ENCODE measurements at regions not wholly inside any gene's neighbourhood (a gene's known extent, or its start where the extent isn't known, plus 50 kb on each side); places are given as distances from the start of the nearest gene placed in this dataset.

- intact Hi-C loops (cut with DNase I), result no loop called here
- peak in 1 of 42 donors; percentile 27 for DNase-seq
Observed at GRCh38 chr10:6769704-6770417, 189.8 kb upstream of the PRKCQ start.

GRCh38 chr10:6766131-6766801 is 186.2 kb upstream of the PRKCQ start:
- intact Hi-C loops (cut with DNase I), result no loop called here
- peak in 1 of 42 donors; percentile 41 for DNase-seq

GRCh38 chr10:6763423-6763822 is 183.3 kb upstream of the PRKCQ start:
- peak in 1 of 42 donors; percentile 20 for DNase-seq
- intact Hi-C loops (cut with DNase I), result no loop called here

GRCh38 chr10:6763001-6763400 is 182.9 kb upstream of the PRKCQ start:
- no peak for DNase-seq
- intact Hi-C loops (cut with DNase I), result no loop called here

GRCh38 chr10:6759961-6760360 is 179.9 kb upstream of the PRKCQ start:
- intact Hi-C loops (cut with DNase I), result no loop called here
- DNase-seq, result no peak

GRCh38 chr10:6757158-6757557 is 177.1 kb upstream of the PRKCQ start:
- intact Hi-C loops (cut with DNase I), result no loop called here

GRCh38 chr10:6756716-6757115 is 176.6 kb upstream of the PRKCQ start:
- DNase-seq, result no peak
- intact Hi-C loops (cut with DNase I), result no loop called here

More at GRCh38 chr10:6757158-6757557, 177.1 kb upstream of the PRKCQ start:
- DNase-seq, result no peak

- intact Hi-C loops (cut with DNase I), result no loop called here
- DNase-seq, result peak in 28 of 42 donors; percentile 14 to 73 (median 38)
Observed at GRCh38 chr10:6755781-6756460, 175.8 kb upstream of the PRKCQ start.

- intact Hi-C loops (cut with DNase I), result no loop called here
- DNase-seq, result no peak
Observed at GRCh38 chr10:6753644-6754043, 173.6 kb upstream of the PRKCQ start.

- intact Hi-C loops (cut with DNase I), result no loop called here
- DNase-seq, result no peak
Observed at GRCh38 chr10:6751363-6751762, 171.3 kb upstream of the PRKCQ start.

- no peak for DNase-seq
- intact Hi-C loops (cut with DNase I), result no loop called here
Observed at GRCh38 chr10:6748981-6749635, 169.0 kb upstream of the PRKCQ start.

- intact Hi-C loops (cut with DNase I), result no loop called here
- no peak for DNase-seq
Observed at GRCh38 chr10:6748029-6748428, 168.0 kb upstream of the PRKCQ start.

- intact Hi-C loops (cut with DNase I), result no loop called here
Observed at GRCh38 chr10:6746782-6747181, 166.7 kb upstream of the PRKCQ start.

GRCh38 chr10:6743291-6743849 is 163.3 kb upstream of the PRKCQ start:
- intact Hi-C loops (cut with DNase I), result no loop called here
- no peak for DNase-seq

More at GRCh38 chr10:6746782-6747181, 166.7 kb upstream of the PRKCQ start:
- no peak for DNase-seq

- intact Hi-C loops (cut with DNase I), result no loop called here
- DNase-seq, result no peak
Observed at GRCh38 chr10:6741541-6741941, 161.5 kb upstream of the PRKCQ start.

- intact Hi-C loops (cut with DNase I), result no loop called here
- DNase-seq, result no peak
Observed at GRCh38 chr10:6739530-6740174, 159.6 kb upstream of the PRKCQ start.

- peak in 10 of 42 donors; percentile 14 to 54 (median 28) for DNase-seq
- intact Hi-C loops (cut with DNase I), result no loop called here
Observed at GRCh38 chr10:6738112-6738768, 158.2 kb upstream of the PRKCQ start.

GRCh38 chr10:6737758-6738111 is 157.7 kb upstream of the PRKCQ start:
- DNase-seq, result peak in 9 of 42 donors; percentile 15 to 43 (median 32)
- intact Hi-C loops (cut with DNase I), result no loop called here

All from head of caudate nucleus (tissue), 42 donors.